ENCODE measurements at regions not wholly inside any gene's neighbourhood (a gene's known extent, or its start where the extent isn't known, plus 50 kb on each side); places are given as distances from the start of the nearest gene placed in this dataset.

DNA sequence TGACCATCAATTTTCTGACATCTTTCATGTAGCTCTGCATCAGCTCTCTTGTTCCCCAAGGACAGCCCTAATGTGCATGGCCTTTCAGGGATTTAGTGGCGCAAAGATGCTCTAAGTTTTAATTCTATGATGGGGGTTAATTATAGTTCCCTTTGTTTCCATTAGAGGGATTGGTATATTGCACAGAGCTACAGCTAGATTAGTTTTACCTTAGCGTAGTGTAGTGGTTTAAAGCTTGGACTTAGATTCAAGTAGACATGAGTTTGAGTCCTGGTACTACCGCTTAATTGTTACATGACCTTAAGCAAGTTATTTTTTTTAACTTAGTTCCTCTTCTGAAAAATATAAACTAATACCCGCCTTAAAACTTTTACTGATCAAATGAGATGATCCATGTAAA, 247.8 kb upstream of the KRR1 start (continued):
- TF ChIP-seq SMC3 (IDR thresholded peaks at IDR 0.05), result no peak
- TF ChIP-seq, protein P1, sequence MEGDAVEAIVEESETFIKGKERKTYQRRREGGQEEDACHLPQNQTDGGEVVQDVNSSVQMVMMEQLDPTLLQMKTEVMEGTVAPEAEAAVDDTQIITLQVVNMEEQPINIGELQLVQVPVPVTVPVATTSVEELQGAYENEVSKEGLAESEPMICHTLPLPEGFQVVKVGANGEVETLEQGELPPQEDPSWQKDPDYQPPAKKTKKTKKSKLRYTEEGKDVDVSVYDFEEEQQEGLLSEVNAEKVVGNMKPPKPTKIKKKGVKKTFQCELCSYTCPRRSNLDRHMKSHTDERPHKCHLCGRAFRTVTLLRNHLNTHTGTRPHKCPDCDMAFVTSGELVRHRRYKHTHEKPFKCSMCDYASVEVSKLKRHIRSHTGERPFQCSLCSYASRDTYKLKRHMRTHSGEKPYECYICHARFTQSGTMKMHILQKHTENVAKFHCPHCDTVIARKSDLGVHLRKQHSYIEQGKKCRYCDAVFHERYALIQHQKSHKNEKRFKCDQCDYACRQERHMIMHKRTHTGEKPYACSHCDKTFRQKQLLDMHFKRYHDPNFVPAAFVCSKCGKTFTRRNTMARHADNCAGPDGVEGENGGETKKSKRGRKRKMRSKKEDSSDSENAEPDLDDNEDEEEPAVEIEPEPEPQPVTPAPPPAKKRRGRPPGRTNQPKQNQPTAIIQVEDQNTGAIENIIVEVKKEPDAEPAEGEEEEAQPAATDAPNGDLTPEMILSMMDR (IDR thresholded peaks at IDR 0.05), result no peak
- no peak for TF ChIP-seq NFE2L2 (conservative IDR thresholded peaks at IDR 0.05; ENCODE audit: low read length)
- TF ChIP-seq RARB (CRISPR knock-in tag; IDR thresholded peaks at IDR 0.05), result no peak
- no peak for TF ChIP-seq CBX8 (IDR thresholded peaks at IDR 0.05)

DNA sequence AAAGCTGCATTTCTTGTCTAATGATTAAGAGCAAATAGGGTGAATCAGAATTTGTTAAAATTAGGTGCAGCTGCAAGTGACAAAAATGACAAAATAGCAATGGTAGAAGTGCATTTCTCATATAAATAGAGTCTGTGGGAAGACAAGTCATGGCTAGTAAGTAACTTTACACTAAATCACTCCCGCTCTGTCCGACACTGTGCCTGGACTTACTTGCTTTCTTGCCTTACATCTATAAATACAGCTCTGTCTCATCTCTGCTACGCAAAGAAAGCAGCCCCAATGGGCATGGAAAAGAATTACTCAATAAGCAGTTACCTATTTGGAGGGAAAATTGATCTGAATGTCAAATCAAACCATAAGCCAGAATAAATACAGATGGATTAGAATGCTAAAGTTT, 245.4 kb upstream of the KRR1 start:
- H3K4me1 ChIP-seq, result peaks cover 42% of the 10 kb centered on the region
- no peak overlapping the region for H3K4me3 ChIP-seq
- WGBS (ENCODE audit: missing lambda C conversion rate), result 92% methylated on average over 3 of the region's 3 CpGs
- TF ChIP-seq, protein P2, sequence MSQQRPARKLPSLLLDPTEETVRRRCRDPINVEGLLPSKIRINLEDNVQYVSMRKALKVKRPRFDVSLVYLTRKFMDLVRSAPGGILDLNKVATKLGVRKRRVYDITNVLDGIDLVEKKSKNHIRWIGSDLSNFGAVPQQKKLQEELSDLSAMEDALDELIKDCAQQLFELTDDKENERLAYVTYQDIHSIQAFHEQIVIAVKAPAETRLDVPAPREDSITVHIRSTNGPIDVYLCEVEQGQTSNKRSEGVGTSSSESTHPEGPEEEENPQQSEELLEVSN (IDR thresholded peaks at IDR 0.05; ENCODE audit: borderline replicate concordance, low read depth), result no peak
- no peak for TF ChIP-seq POLR2A (IDR thresholded peaks at IDR 0.05; ENCODE audit: low read length)
- no peak for TF ChIP-seq KDM1A (IDR thresholded peaks at IDR 0.05; ENCODE audit: low read depth)
- TF ChIP-seq CHD4 (IDR thresholded peaks at IDR 0.05; ENCODE audit: borderline replicate concordance), result no peak
- TF ChIP-seq HEYL (CRISPR knock-in tag; IDR thresholded peaks at IDR 0.05), result no peak
- TF ChIP-seq, protein P3, sequence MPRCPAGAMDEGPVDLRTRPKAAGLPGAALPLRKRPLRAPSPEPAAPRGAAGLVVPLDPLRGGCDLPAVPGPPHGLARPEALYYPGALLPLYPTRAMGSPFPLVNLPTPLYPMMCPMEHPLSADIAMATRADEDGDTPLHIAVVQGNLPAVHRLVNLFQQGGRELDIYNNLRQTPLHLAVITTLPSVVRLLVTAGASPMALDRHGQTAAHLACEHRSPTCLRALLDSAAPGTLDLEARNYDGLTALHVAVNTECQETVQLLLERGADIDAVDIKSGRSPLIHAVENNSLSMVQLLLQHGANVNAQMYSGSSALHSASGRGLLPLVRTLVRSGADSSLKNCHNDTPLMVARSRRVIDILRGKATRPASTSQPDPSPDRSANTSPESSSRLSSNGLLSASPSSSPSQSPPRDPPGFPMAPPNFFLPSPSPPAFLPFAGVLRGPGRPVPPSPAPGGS (IDR thresholded peaks at IDR 0.05), result no peak
- no peak for TF ChIP-seq JUN (IDR thresholded peaks at IDR 0.05)
- TF ChIP-seq RARB (CRISPR knock-in tag; IDR thresholded peaks at IDR 0.05), result no peak
- no peak for TF ChIP-seq HDAC2 (IDR thresholded peaks at IDR 0.05)
- TF ChIP-seq GATA3 (IDR thresholded peaks at IDR 0.05; ENCODE audit: borderline replicate concordance), result no peak
- TF ChIP-seq, protein P4, sequence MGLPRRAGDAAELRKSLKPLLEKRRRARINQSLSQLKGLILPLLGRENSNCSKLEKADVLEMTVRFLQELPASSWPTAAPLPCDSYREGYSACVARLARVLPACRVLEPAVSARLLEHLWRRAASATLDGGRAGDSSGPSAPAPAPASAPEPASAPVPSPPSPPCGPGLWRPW (IDR thresholded peaks at IDR 0.05), result no peak
- TF ChIP-seq FOSB (CRISPR knock-in tag; IDR thresholded peaks at IDR 0.05), result no peak
- no peak for TF ChIP-seq EHF (CRISPR knock-in tag; IDR thresholded peaks at IDR 0.05)
- H3K27ac ChIP-seq, result peak overlapping the region in 1 of 2 experiments; percentile 63; a peak in 2 of 6 replicates
- ATAC-seq (no peak), DNase-seq (ENCODE audit: low read depth in 1 of 2, low spot score in 1 of 2) (no peak), FAIRE-seq (no peak)
- no peak overlapping the region; the same call in 2 of the 3 replicates for H3K4me2 ChIP-seq
- ChIA-PET POLR2A (no interaction called here), CTCF (interaction anchor here (1.9 kb wide), 1 partner anchor 9 kb away, joined by 4 read pairs; no protein-coding TSS in a partner anchor)
- no peaks in the 10 kb centered on the region for H3K9me3 ChIP-seq

DNA sequence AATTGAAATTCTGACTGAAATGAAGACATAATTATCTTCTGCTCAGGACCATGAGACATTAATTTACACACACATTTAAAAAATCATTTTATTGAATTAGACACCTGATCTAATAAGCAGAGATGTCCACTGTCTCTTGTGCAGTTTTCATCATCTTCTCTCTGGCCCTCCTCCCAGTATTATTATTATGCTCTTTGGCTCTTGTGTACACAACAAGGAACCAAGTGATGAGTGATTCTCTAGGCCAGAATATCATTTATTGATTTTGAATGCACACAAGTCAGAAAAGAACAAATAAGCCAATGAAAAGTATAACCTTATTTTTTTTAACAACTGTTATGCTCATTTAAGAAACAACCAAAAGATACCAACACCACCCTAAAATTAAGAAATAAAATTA, 244.7 kb upstream of the KRR1 start:
- FAIRE-seq (no peak), DNase-seq (ENCODE audit: low read depth in 1 of 2, low spot score in 1 of 2) (no peak), ATAC-seq (no peak)
- Histone ChIP-seq H3K4me1 (peaks cover 49% of the 10 kb centered on the region), H3K27ac (peak overlapping the region in 1 of 2 experiments; percentile 73; a peak in 1 of 6 replicates), H3K9me3 (no peaks in the 10 kb centered on the region), H3K4me3 (no peak overlapping the region), H3K4me2 (no peak overlapping the region)
- ChIA-PET POLR2A (no interaction called here), CTCF (interaction anchor here (1.9 kb wide), 1 partner anchor 10 kb away, joined by 4 read pairs; no protein-coding TSS in a partner anchor)
- TF ChIP-seq, protein P4 (IDR thresholded peaks at IDR 0.05), result no peak
- TF ChIP-seq EHMT2 (IDR thresholded peaks at IDR 0.05; ENCODE audit: low read depth) (no peak), SMC3 (IDR thresholded peaks at IDR 0.05) (no peak), HOXA7 (CRISPR knock-in tag; IDR thresholded peaks at IDR 0.05) (no peak), NFE2L2 (conservative IDR thresholded peaks at IDR 0.05; ENCODE audit: low read length) (no peak), MYC (IDR thresholded peaks at IDR 0.05; ENCODE audit: borderline replicate concordance, low read length) (no peak), HOXB5 (CRISPR knock-in tag; IDR thresholded peaks at IDR 0.05) (no peak), HEYL (CRISPR knock-in tag; IDR thresholded peaks at IDR 0.05) (no peak), BHLHE40 (IDR thresholded peaks at IDR 0.05; ENCODE audit: low read depth, low read length) (no peak), HOXB13 (CRISPR knock-in tag; IDR thresholded peaks at IDR 0.05; ENCODE audit: low read depth) (no peak), ZNF302 (CRISPR knock-in tag; IDR thresholded peaks at IDR 0.05) (no peak), CHD2 (IDR thresholded peaks at IDR 0.05; ENCODE audit: low read length, partially characterized antibody) (no peak), TFCP2L1 (CRISPR knock-in tag; IDR thresholded peaks at IDR 0.05) (no peak), MAZ (IDR thresholded peaks at IDR 0.05; ENCODE audit: borderline replicate concordance, low read depth, low read length) (no peak), CBX8 (IDR thresholded peaks at IDR 0.05) (no peak), POLR2AphosphoS2 (conservative IDR thresholded peaks at IDR 0.05; ENCODE audit: low read length) (no peak), POLR2A (IDR thresholded peaks at IDR 0.05; ENCODE audit: low read length) (no peak), EP300 (IDR thresholded peaks at IDR 0.05) (no peak)
- TF ChIP-seq, protein P1 (IDR thresholded peaks at IDR 0.05), result no peak
- TF ChIP-seq, protein P5, sequence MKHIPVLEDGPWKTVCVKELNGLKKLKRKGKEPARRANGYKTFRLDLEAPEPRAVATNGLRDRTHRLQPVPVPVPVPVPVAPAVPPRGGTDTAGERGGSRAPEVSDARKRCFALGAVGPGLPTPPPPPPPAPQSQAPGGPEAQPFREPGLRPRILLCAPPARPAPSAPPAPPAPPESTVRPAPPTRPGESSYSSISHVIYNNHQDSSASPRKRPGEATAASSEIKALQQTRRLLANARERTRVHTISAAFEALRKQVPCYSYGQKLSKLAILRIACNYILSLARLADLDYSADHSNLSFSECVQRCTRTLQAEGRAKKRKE (CRISPR knock-in tag; IDR thresholded peaks at IDR 0.05; ENCODE audit: low read depth), result no peak
